SK-N-MC (cell line): ENCODE measurements at regions not wholly inside any gene's neighbourhood (a gene's known extent, or its start where the extent isn't known, plus 50 kb on each side); places are given as distances from the start of the nearest gene placed in this dataset.

Source experiments
- EZH2 ChIP-seq: fragments of 200-600 bp; sonication (generic); IDR thresholded peaks from one replicate; pipeline ENCODE4 v1.6.1; 2017; ENCODE audit warnings: antibody characterized with exemption
- FOXP2 ChIP-seq: optimal IDR thresholded peaks from 2 replicates; pipeline ENCODE3; 2011; ENCODE audit warnings: mild to moderate bottlenecking, moderate library complexity; ENCODE audit not compliant: insufficient read depth; ENCODE audit errors: extremely low read length, control extremely low read depth
- POLR2AphosphoS5 ChIP-seq: IDR thresholded peaks from 2 replicates; pipeline ENCODE4 v1.6.1; 2012; ENCODE audit warnings: mild to moderate bottlenecking, low read depth, low read length, borderline replicate concordance

DNA sequence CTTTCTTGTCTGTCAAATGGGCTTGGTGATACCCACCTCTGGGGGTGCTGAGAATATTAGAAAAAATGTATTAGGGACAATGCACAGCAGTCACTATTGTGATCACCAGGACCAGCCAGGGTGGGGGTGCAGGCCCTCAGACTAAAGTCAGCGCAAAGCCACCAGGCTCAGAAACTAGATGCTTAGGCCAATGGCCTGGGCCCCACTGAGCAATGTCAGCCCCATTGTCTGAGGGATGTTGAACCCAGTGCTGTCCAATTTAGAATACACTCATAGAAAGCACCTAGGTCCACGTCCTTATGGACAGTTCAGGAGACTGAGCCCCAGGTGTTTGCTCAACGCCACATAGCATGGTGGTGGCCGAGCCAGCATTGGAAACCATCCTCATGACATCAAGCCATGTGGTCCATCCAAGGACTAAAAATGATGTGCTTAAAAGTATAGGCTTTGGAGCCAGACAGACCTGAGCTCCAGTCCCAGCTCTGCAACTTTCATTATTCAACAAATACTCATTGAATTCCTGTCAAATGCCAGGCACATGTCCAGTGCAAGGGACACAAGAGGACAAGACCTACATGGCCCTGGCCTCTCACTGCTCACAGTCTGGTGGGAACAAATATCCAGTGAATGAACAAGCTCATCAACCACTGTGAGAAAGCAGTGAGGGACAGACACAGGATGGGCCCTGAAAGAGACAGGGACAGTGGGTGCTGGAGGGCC is 273.8 kb downstream of the MATN1 start:
- TF ChIP-seq POLR2AphosphoS5: no peak
- no peak for TF ChIP-seq EZH2
- no peak for TF ChIP-seq FOXP2
